ENCODE measurements at regions not wholly inside any gene's neighbourhood (a gene's known extent, or its start where the extent isn't known, plus 50 kb on each side); places are given as distances from the start of the nearest gene placed in this dataset.

GRCh38 chr4:138408758-138409157, 166.6 kb upstream of the SLC7A11 start:
- TF ChIP-seq, protein P1, sequence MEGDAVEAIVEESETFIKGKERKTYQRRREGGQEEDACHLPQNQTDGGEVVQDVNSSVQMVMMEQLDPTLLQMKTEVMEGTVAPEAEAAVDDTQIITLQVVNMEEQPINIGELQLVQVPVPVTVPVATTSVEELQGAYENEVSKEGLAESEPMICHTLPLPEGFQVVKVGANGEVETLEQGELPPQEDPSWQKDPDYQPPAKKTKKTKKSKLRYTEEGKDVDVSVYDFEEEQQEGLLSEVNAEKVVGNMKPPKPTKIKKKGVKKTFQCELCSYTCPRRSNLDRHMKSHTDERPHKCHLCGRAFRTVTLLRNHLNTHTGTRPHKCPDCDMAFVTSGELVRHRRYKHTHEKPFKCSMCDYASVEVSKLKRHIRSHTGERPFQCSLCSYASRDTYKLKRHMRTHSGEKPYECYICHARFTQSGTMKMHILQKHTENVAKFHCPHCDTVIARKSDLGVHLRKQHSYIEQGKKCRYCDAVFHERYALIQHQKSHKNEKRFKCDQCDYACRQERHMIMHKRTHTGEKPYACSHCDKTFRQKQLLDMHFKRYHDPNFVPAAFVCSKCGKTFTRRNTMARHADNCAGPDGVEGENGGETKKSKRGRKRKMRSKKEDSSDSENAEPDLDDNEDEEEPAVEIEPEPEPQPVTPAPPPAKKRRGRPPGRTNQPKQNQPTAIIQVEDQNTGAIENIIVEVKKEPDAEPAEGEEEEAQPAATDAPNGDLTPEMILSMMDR (IDR thresholded peaks at IDR 0.05; ENCODE audit: control insufficient read depth, insufficient read depth, low read depth, low read length, missing control alignments) = no peak
- DNase-seq (ENCODE audit: low read depth) = no peak
- no peak overlapping the region for H3K4me3 ChIP-seq (ENCODE audit: control insufficient read depth, low read depth, low read length)

GRCh38 chr4:138407329-138407728, 165.2 kb upstream of the SLC7A11 start:
- no peak for DNase-seq (ENCODE audit: low read depth)
- no peak overlapping the region for H3K4me3 ChIP-seq (ENCODE audit: control insufficient read depth, low read depth, low read length)
- TF ChIP-seq, protein P1 (IDR thresholded peaks at IDR 0.05; ENCODE audit: control insufficient read depth, insufficient read depth, low read depth, low read length, missing control alignments) = no peak

- peak; percentile 16 for DNase-seq (ENCODE audit: low read depth)
- no peak overlapping the region for H3K4me3 ChIP-seq (ENCODE audit: control insufficient read depth, low read depth, low read length)
- TF ChIP-seq, protein P1 (IDR thresholded peaks at IDR 0.05; ENCODE audit: control insufficient read depth, insufficient read depth, low read depth, low read length, missing control alignments) = no peak
Measured at GRCh38 chr4:138406876-138407275, 164.7 kb upstream of the SLC7A11 start.

DNA sequence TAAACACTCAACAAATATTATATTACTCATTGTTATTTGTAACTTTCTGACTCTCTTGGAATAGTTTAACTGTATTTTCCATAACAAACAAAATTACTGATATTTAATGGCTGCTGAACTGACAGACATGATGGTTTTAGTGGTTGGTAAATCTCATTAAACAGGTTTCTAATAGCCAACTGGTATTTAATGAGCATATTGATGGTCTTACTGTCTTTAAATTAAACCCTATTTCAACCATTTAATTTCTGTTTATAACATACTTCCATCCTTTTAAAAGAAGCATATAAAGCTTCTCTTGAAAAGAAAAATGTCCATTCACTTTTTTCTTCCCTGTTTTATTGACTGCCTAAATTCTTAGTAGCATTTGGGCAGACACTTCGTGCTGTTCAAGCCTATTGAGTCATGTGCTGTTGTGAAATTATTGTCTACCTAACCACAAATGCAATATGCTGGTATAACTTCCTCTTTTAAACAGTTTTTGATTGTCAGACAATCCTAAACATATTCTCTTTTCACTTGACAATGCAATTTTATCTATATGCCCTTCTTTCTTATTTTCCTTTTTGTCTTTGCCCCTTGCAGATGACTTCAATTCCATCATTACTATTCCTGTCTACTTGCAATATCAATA, 163.9 kb upstream of the SLC7A11 start:
- peak; percentile 35 for DNase-seq (ENCODE audit: low read depth)
- no peak overlapping the region for H3K4me3 ChIP-seq (ENCODE audit: control insufficient read depth, low read depth, low read length)
- TF ChIP-seq, protein P1 (IDR thresholded peaks at IDR 0.05; ENCODE audit: control insufficient read depth, insufficient read depth, low read depth, low read length, missing control alignments) = no peak

DNA sequence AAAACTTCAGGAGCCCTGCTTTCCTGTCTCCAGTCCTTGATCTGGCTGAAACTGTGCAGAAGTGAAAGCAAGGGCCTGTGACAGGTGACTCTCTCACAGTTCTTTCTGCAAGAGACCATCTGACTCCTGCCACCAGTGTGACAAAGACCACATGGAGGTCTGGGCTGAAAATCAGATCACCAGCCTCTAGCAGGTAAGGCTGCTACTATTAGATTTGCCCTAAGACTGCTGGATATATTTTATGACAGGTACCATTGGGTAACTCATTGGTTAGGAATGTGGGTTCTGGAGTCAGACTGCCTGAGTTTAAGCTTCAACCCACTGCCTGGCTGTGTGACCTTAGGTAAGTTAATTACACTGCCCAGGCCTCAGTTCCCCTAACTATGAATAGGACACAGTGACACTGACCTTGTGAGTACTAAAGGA, 163.3 kb upstream of the SLC7A11 start:
- no peak overlapping the region for H3K4me3 ChIP-seq (ENCODE audit: control insufficient read depth, low read depth, low read length)
- TF ChIP-seq, protein P1 (IDR thresholded peaks at IDR 0.05; ENCODE audit: control insufficient read depth, insufficient read depth, low read depth, low read length, missing control alignments) = no peak
- no peak for DNase-seq (ENCODE audit: low read depth)

DNA sequence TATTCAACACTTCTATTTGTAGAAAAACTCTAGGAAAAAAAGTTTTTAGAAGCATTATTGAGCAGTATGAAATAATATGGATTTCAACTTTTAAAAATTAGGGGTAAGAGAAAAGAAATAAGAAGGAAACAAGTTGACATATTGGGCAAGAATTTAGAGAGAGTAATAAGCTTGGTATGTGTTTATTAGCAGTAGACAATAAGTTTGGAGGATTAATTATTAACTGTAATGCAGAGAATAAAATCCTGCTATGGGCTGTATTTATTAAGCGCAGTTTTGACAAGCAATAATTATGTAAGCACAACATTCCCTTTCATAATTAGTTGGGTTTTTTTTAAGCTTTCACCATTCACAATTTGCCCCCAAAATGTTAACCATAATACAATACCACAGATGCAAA, 162.7 kb upstream of the SLC7A11 start:
- no peak for DNase-seq (ENCODE audit: low read depth)
- H3K4me3 ChIP-seq (ENCODE audit: control insufficient read depth, low read depth, low read length) = no peak overlapping the region
- TF ChIP-seq, protein P1 (IDR thresholded peaks at IDR 0.05; ENCODE audit: control insufficient read depth, insufficient read depth, low read depth, low read length, missing control alignments) = no peak

Data from AG09309 (cell line).